ENCODE measurements at regions not wholly inside any gene's neighbourhood (a gene's known extent, or its start where the extent isn't known, plus 50 kb on each side); places are given as distances from the start of the nearest gene placed in this dataset.

DNA sequence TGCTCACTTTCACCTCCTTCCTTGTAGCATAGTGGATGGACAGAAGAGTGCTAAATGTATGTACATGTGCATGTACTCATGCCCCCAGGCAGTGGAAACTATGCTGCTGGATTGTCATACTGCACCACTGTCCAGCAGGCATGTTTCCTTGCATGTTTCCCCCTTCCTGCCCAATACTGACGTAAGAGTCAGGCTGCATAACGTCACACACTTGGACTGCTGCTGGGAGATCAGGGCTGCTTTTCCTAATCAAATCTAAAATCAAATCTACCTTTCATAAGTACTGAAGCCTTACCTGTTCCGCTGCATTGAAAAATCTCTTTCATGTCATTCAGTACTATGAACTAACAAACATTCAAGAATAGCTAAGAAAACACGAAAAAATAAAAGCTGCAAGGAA is 67.9 kb upstream of the ROBO1 start:
- no peaks in the 10 kb centered on the region for H3K4me1 ChIP-seq (ENCODE audit: control insufficient read depth, insufficient read depth, low read length)
- H3K4me3 ChIP-seq (ENCODE audit: low read length), result no peak overlapping the region
- H3K36me3 ChIP-seq (ENCODE audit: control insufficient read depth, insufficient read depth, low read length, severe bottlenecking), result no peaks in the 10 kb centered on the region
- H3K9me3 ChIP-seq (ENCODE audit: control insufficient read depth, low read length), result no peaks in the 10 kb centered on the region
- H3K27me3 ChIP-seq (replicated peaks; ENCODE audit: control insufficient read depth, insufficient read depth, low read length), result no peaks in the 10 kb centered on the region
- H3K9ac ChIP-seq (ENCODE audit: low read length), result no peak overlapping the region
- DNase-seq (ENCODE audit: low read depth), result peak; percentile 8

DNA sequence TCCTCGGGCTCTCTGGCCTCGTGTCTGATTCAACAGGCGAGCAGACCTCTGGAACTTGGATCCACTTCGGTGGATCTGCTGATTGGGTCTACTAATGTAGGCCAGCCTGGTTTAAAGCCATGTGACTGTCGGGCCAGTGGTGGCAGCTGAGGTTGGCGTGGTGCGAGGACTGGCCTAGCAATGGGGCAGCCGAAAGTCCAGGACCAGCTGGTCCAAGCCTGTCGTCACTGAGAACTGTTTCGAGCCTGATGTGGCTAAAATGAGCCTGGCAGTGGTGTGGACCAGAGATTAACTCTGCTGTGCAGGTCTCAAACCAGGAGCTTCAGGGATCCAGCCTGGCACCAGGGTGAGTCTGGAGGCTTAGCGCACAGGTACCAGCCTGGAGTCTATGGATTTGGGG is 56.4 kb upstream of the ROBO1 start:
- H3K9me3 ChIP-seq (ENCODE audit: control insufficient read depth, low read length), result no peaks in the 10 kb centered on the region
- H3K36me3 ChIP-seq (ENCODE audit: control insufficient read depth, insufficient read depth, low read length, severe bottlenecking), result no peaks in the 10 kb centered on the region
- no peak overlapping the region for H3K4me3 ChIP-seq (ENCODE audit: low read length)
- no peak for DNase-seq (ENCODE audit: low read depth)
- no peaks in the 10 kb centered on the region for H3K27me3 ChIP-seq (replicated peaks; ENCODE audit: control insufficient read depth, insufficient read depth, low read length)
- no peak overlapping the region for H3K9ac ChIP-seq (ENCODE audit: low read length)
- H3K4me1 ChIP-seq (ENCODE audit: control insufficient read depth, insufficient read depth, low read length), result no peaks in the 10 kb centered on the region

DNA sequence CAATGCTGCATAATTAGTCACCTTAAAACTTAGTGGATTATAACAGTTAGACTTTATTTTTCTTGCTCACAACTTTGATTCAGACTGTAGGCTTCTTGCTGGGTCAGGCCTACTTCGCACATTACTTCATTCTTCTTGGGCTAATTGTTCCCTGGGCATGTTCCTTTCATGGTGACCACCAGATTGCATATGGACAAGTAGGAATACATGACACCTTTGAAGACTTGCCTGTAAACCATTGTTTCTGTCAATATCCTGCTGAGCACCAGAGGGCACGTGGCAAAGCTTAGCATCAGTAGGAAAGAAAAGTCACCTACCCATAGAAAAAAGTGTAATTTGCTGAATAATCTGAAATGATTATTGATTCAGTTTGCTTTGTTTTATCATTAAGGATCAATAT is 54.3 kb upstream of the ROBO1 start:
- H3K4me3 ChIP-seq (ENCODE audit: low read length), result no peak overlapping the region
- no peaks in the 10 kb centered on the region for H3K4me1 ChIP-seq (ENCODE audit: control insufficient read depth, insufficient read depth, low read length)
- no peaks in the 10 kb centered on the region for H3K9me3 ChIP-seq (ENCODE audit: control insufficient read depth, low read length)
- no peak overlapping the region for H3K9ac ChIP-seq (ENCODE audit: low read length)
- DNase-seq (ENCODE audit: low read depth), result no peak
- no peaks in the 10 kb centered on the region for H3K27me3 ChIP-seq (replicated peaks; ENCODE audit: control insufficient read depth, insufficient read depth, low read length)
- no peaks in the 10 kb centered on the region for H3K36me3 ChIP-seq (ENCODE audit: control insufficient read depth, insufficient read depth, low read length, severe bottlenecking)

DNA sequence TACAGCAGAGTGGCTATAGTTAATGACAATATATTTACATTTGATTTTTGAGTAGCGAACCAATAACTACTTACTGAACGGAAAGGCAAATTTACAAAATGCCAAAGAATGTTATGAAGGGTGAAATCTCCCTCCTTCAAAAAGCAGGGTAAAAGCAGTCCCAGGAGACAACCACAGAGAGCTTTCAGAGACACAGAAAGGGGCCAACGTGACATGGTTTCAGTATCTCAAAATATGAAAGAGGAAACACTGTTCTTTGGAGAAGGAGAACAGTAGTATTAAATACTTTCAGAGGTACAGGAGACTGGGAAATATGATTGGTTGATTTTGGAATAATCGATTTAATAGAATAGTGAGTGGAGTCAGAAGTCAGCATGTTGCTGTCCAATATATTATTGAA is 52.3 kb upstream of the ROBO1 start:
- H3K27me3 ChIP-seq (replicated peaks; ENCODE audit: control insufficient read depth, insufficient read depth, low read length), result no peaks in the 10 kb centered on the region

DNA sequence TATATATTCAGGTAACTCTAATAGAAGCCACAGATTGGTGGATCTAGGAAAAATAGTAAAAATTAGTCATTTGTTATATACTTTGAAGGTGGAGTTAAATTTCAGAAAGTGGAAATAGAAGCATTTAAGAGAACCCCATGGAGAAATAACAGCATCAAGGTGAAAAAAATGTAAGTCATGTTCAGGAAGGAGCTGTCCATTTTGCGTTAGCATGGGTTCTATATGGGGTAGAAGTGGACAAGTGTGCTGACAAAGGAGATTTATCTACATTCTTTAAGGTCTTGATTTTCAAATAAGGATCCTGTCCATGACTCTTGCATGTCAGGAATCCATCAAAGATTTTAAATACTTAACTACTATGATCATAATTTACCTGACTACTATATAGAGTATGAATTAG is 50.2 kb upstream of the ROBO1 start:
- no peaks in the 10 kb centered on the region for H3K4me1 ChIP-seq (ENCODE audit: control insufficient read depth, insufficient read depth, low read length)
- no peak for DNase-seq (ENCODE audit: low read depth)
- H3K9ac ChIP-seq (ENCODE audit: low read length), result no peak overlapping the region
- H3K9me3 ChIP-seq (ENCODE audit: control insufficient read depth, low read length), result peaks cover 15% of the 10 kb centered on the region
- H3K36me3 ChIP-seq (ENCODE audit: control insufficient read depth, insufficient read depth, low read length, severe bottlenecking), result no peaks in the 10 kb centered on the region
- no peaks in the 10 kb centered on the region for H3K27me3 ChIP-seq (replicated peaks; ENCODE audit: control insufficient read depth, insufficient read depth, low read length)
- no peak overlapping the region for H3K4me3 ChIP-seq (ENCODE audit: low read length)

More for the DNA sequence above, 52.3 kb upstream of the ROBO1 start:
- Histone ChIP-seq H3K36me3 (ENCODE audit: control insufficient read depth, insufficient read depth, low read length, severe bottlenecking) (no peaks in the 10 kb centered on the region), H3K9me3 (ENCODE audit: control insufficient read depth, low read length) (peaks cover 13% of the 10 kb centered on the region), H3K4me1 (ENCODE audit: control insufficient read depth, insufficient read depth, low read length) (no peaks in the 10 kb centered on the region), H3K4me3 (ENCODE audit: low read length) (no peak overlapping the region), H3K9ac (ENCODE audit: low read length) (no peak overlapping the region)
- no peak for DNase-seq (ENCODE audit: low read depth)

Data from adipocyte (in vitro differentiated cells).